Ovary (tissue), 7 donors: ENCODE measurements at regions not wholly inside any gene's neighbourhood (a gene's known extent, or its start where the extent isn't known, plus 50 kb on each side); places are given as distances from the start of the nearest gene placed in this dataset.

Experiments used
- DNase-seq, 5 donors: peaks; one replicate each; pipeline ENCODE4 v3.0.0-alpha.2; 2019 to 2020
- H3K27ac ChIP-seq, 2 donors: fragments of 200-600 bp; one replicate each; pipeline versions ENCODE4 v1.5.1 to v1.8.0; 2019 to 2022
- H3K27me3 ChIP-seq: fragments of 200-600 bp; one replicate; pipeline ENCODE4 v1.8.0; 2022
- H3K36me3 ChIP-seq: fragments of 200-600 bp; sonication (generic); one replicate; pipeline ENCODE4 v1.5.1; 2019
- H3K4me1 ChIP-seq: one replicate; pipeline ENCODE4 v1.8.1; 2013; ENCODE audit warnings: mild to moderate bottlenecking, moderate library complexity; ENCODE audit not compliant: insufficient read depth
- H3K4me3 ChIP-seq: fragments of 200-600 bp; sonication (generic); one replicate; pipeline ENCODE4 v1.5.1; 2017
- H3K9me3 ChIP-seq, 2 donors: fragments of 200-600 bp in 1 of 2; sonication (generic) in 1 of 2; one replicate each; pipeline versions ENCODE4 v1.5.1 to v1.8.1; 2013 to 2019; ENCODE audit warnings: mild to moderate bottlenecking in 1 of 2, moderate library complexity in 1 of 2
- EP300 ChIP-seq: sonication (generic); formaldehyde crosslinking; IDR thresholded peaks from one replicate; pipeline ENCODE4 v1.6.1; 2017; ENCODE audit warnings: antibody characterized with exemption
- POLR2A ChIP-seq: fragments of 450-650 bp; IDR thresholded peaks from one replicate; pipeline ENCODE4 v1.6.1; 2017; ENCODE audit warnings: antibody characterized with exemption, mild to moderate bottlenecking, moderate library complexity
- WGBS, 3 donors: extraction: QIAGEN DNeasy Blood & Tissue Kit in 1 of 3; methylation state at CpG; one replicate each; pipeline versions ENCODE4 v1.1.5 to v1.1.7; 2013 to 2017; 5-methylcytosine and 5-hydroxymethylcytosine counted together
- intact Hi-C, 4 donors: fragments of 100-400 bp; cut with DNase I; formaldehyde crosslinking; loops; one replicate each; pipeline versions ENCODE4 v1.11.0 to v1.15.1; 2022 to 2023
- TF ChIP-seq, protein P1 (sequence below), 3 donors: fragments of 450-650 bp in 2 of 3; fragments of 200-600 bp in 1 of 3; IDR thresholded peaks; one replicate each; pipeline versions ENCODE4 v1.5.1 to v1.8.0; 2016 to 2022; ENCODE audit warnings: antibody characterized with exemption in 3 of 3, mild to moderate bottlenecking in 1 of 3
- donor health status: DM: no; HTN: no; CAD: no; lungs with moderate emphysema.
- donor health status: DM: no; HTN: no; CAD: no.
- donor health status: Bipolar disorder and iron deficiency.
- donor health status: DM: no; HTN: no; CAD: no.
- donor health status: DM: yes; HTN: yes; CAD: no.

DNA sequence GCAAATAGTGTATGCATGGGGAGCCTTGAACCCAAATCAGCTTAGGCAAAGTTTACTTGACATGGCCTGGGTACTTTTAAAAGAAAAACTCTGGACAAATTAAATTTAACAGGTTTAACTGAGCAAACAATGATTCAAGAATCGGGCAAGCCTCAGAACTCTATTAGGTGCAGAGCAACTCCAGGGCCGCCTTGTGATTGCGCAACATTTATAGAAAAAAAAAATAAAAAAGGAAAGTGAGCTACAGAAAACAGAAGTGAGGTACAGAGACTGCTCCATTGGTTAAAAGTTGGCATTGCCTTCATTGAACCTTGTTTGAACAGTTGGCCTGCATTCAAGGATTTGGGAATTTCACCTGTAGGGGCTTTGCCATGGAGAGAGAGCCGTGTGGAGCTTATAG, 421.0 kb upstream of the TSHZ3 start:
- TF ChIP-seq, protein P1, sequence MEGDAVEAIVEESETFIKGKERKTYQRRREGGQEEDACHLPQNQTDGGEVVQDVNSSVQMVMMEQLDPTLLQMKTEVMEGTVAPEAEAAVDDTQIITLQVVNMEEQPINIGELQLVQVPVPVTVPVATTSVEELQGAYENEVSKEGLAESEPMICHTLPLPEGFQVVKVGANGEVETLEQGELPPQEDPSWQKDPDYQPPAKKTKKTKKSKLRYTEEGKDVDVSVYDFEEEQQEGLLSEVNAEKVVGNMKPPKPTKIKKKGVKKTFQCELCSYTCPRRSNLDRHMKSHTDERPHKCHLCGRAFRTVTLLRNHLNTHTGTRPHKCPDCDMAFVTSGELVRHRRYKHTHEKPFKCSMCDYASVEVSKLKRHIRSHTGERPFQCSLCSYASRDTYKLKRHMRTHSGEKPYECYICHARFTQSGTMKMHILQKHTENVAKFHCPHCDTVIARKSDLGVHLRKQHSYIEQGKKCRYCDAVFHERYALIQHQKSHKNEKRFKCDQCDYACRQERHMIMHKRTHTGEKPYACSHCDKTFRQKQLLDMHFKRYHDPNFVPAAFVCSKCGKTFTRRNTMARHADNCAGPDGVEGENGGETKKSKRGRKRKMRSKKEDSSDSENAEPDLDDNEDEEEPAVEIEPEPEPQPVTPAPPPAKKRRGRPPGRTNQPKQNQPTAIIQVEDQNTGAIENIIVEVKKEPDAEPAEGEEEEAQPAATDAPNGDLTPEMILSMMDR (IDR thresholded peaks at IDR 0.05), result no peak
- TF ChIP-seq EP300 (no peak), POLR2A (no peak)
- intact Hi-C loops, result no loop called here
- Histone ChIP-seq H3K36me3 (no peaks in the 10 kb centered on the region), H3K9me3 (no peaks in the 10 kb centered on the region), H3K27me3 (no peaks in the 10 kb centered on the region), H3K4me1 (no peaks in the 10 kb centered on the region), H3K4me3 (no peak overlapping the region), H3K27ac (no peak overlapping the region)
- 77 to 81% (median 77%) methylated on average over 4 of the region's 4 CpGs for WGBS, 3 donors
- no peak for DNase-seq

DNA sequence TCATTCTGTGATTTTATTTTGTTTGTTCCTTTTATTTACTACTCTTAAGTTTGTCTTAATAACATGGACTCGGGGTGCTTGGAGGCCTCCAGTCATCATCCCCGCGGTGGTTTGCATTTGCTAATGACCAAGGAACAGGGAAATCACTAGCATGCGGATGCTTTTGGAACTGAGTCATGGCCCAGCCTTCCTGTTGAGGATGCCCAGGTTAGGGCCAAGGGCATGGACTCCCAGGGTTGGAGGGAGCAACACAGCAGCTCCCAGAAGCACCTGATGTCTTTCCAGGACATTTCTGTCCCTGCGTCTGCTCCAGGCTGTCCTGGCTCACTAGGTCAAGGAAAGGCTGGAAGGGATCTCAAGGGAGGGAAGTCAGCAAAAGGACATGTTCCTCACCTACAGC, 423.7 kb upstream of the TSHZ3 start:
- Histone ChIP-seq H3K9me3 (no peaks in the 10 kb centered on the region), H3K27me3 (no peaks in the 10 kb centered on the region), H3K4me1 (no peaks in the 10 kb centered on the region), H3K27ac (no peak overlapping the region), H3K36me3 (no peaks in the 10 kb centered on the region), H3K4me3 (no peak overlapping the region)
- DNase-seq, result no peak
- WGBS, 3 donors, result 56 to 78% (median 74%) methylated on average over 5 of the region's 5 CpGs
- intact Hi-C loops, result no loop called here
- no peak for TF ChIP-seq EP300
- TF ChIP-seq, protein P1 (IDR thresholded peaks at IDR 0.05), result no peak
- no peak for TF ChIP-seq POLR2A

DNA sequence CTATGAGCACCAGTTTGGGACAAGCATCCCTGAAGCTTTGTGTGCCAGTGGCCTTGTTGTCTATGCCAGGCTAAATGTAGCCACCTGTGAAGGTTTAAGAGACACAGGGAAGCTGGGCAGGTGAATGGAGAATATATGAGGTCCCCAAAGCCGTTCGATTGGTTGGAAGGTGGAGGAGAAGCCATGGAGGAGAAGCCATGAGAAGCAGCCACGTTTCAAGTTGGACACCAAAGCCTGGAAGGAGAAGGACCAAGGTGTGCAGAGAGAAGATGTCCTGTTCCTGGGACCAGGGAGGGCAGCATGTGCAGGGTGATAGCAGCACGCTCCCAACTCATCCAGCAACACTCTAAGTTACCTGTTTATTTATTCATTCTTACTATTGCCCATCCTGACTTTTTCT, 432.3 kb upstream of the TSHZ3 start:
- H3K4me3 ChIP-seq, result no peak overlapping the region
- H3K9me3 ChIP-seq, result no peaks in the 10 kb centered on the region
- H3K4me1 ChIP-seq, result peaks cover 5% of the 10 kb centered on the region
- intact Hi-C loops, result no loop called here
- no peaks in the 10 kb centered on the region for H3K36me3 ChIP-seq
- WGBS, 3 donors, result 87 to 94% (median 92%) methylated on average over 4 of the region's 4 CpGs
- no peaks in the 10 kb centered on the region for H3K27me3 ChIP-seq
- no peak overlapping the region for H3K27ac ChIP-seq
- DNase-seq, result no peak
- TF ChIP-seq EP300 (no peak), POLR2A (no peak)
- TF ChIP-seq, protein P1 (IDR thresholded peaks at IDR 0.05), result no peak

DNA sequence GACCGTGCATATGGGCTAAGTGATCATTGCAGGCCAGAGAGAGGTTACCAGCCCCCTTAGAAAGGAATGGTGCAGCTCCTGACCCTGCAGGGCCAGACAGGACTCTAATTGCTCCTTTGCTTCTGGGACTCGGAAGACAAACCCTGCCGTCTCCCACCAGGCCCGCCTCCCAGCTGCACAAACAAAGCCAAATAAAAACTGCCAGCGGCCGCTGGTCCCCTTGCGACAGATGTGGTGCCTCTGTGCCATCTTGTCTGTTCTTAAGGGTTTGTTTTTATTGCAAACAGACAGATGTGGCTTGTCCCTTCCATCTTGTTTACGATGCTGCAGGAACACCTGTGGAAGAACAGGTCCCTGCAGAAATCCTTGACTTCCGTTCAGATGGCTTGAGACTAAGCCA, 434.4 kb upstream of the TSHZ3 start:
- Histone ChIP-seq H3K4me1 (peaks cover 5% of the 10 kb centered on the region), H3K27ac (no peak overlapping the region), H3K4me3 (no peak overlapping the region), H3K36me3 (no peaks in the 10 kb centered on the region), H3K9me3 (no peaks in the 10 kb centered on the region), H3K27me3 (no peaks in the 10 kb centered on the region)
- DNase-seq, result no peak
- 83 to 92% (median 88%) methylated on average over 9 of the region's 9 CpGs for WGBS, 3 donors
- intact Hi-C loops, result no loop called here
- TF ChIP-seq, protein P1 (IDR thresholded peaks at IDR 0.05), result no peak
- TF ChIP-seq POLR2A, result no peak
- TF ChIP-seq EP300, result no peak
